ENCODE measurements at regions not wholly inside any gene's neighbourhood (a gene's known extent, or its start where the extent isn't known, plus 50 kb on each side); places are given as distances from the start of the nearest gene placed in this dataset.

DNA sequence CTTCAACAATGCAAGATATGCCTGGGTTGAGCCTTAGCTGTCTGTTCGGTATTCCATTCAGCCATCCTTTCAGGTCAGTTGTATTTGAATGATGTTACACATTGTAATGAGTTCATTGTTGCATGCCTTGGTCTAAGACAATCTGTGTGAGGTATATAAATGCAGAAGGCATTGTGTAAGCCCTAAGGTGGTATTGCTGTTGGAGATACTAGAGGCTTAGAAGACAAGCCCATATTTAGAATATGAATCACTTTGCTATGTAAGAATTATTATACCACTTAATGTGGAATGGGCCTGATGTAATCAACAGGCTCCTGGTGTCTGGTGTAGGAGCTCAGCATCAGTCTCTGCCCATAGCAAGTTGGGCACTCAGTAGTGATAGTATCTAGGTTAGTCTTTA lies 473.4 kb upstream of the GNPDA2 start:
- DNase-seq (ENCODE audit: low read depth), result no peak
- TF ChIP-seq CTCF (IDR thresholded peaks at IDR 0.05; ENCODE audit: insufficient read depth, low read depth, low read length), result no peak
- H3K4me3 ChIP-seq (ENCODE audit: low read depth, low read length), result no peak overlapping the region

DNA sequence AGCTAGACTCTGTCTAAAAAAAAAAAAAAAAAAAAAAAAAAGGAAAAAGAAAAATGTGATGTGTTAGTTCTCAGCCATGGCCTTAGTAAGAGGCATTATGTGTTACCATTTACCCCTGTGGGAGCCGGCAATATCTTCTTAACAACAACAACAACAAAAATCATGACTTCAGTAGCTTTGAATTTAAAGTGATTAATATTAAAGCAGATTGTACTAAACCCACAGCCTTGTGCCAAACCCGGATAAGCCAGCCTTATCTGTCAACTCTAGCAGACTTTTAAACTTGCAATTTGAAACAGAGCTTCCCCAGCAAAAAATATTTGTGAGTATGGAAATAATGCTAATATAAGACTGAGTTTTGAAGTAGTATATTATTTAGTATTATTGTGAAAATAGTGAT lies 462.1 kb upstream of the GNPDA2 start:
- no peak overlapping the region for H3K4me3 ChIP-seq (ENCODE audit: low read depth, low read length)
- DNase-seq (ENCODE audit: low read depth), result no peak
- no peak for TF ChIP-seq CTCF (IDR thresholded peaks at IDR 0.05; ENCODE audit: insufficient read depth, low read depth, low read length)

DNA sequence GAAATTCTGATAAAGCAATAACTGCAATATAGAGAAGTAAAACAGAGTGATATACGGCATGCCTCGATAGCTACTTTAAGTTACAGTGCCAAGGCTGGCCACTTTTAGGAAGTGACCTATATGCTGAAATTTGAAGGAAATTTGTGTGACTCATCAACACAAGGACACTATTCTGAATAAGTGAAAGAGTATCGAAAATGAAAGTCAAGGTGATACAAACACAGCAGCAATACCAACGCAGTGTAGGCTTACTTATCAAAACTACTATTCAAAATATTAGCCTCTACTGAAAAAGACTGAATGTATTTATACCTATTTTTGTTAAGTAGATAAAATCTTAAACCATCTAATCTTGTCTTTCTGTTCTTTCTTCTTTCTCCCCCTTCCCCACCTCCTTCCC lies 459.9 kb upstream of the GNPDA2 start:
- TF ChIP-seq CTCF (IDR thresholded peaks at IDR 0.05; ENCODE audit: insufficient read depth, low read depth, low read length), result no peak
- no peak for DNase-seq (ENCODE audit: low read depth)
- no peak overlapping the region for H3K4me3 ChIP-seq (ENCODE audit: low read depth, low read length)

DNA sequence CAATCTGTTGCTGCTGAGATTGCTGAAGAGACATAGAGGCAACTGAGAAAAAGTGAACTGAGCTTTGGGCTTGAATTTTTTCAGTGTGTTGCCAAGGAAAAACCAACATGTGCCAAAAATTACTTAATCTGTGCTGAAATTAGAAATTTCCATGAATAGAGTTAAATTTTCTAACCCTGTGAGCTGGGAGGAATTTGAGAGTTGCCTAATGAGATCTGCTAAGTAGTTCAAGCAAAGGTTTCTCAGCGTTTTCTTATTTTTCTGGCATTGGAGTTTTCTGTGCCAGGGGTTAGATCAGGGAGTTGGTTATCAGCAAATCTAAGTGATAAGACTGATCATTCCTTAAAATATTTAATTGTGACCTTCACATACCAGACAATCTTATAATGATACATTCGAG lies 457.5 kb upstream of the GNPDA2 start:
- no peak for TF ChIP-seq CTCF (IDR thresholded peaks at IDR 0.05; ENCODE audit: insufficient read depth, low read depth, low read length)
- no peak for DNase-seq (ENCODE audit: low read depth)
- no peak overlapping the region for H3K4me3 ChIP-seq (ENCODE audit: low read depth, low read length)

GRCh38 chr4:45172636-45173035 lies 446.3 kb upstream of the GNPDA2 start:
- no peak overlapping the region for H3K4me3 ChIP-seq (ENCODE audit: low read depth, low read length)
- no peak for TF ChIP-seq CTCF (IDR thresholded peaks at IDR 0.05; ENCODE audit: insufficient read depth, low read depth, low read length)
- DNase-seq (ENCODE audit: low read depth), result no peak

- no peak overlapping the region for H3K4me3 ChIP-seq (ENCODE audit: low read depth, low read length)
- no peak for DNase-seq (ENCODE audit: low read depth)
- no peak for TF ChIP-seq CTCF (IDR thresholded peaks at IDR 0.05; ENCODE audit: insufficient read depth, low read depth, low read length)
These were observed 434.6 kb upstream of the GNPDA2 start for GRCh38 chr4:45160951-45161350.

DNA sequence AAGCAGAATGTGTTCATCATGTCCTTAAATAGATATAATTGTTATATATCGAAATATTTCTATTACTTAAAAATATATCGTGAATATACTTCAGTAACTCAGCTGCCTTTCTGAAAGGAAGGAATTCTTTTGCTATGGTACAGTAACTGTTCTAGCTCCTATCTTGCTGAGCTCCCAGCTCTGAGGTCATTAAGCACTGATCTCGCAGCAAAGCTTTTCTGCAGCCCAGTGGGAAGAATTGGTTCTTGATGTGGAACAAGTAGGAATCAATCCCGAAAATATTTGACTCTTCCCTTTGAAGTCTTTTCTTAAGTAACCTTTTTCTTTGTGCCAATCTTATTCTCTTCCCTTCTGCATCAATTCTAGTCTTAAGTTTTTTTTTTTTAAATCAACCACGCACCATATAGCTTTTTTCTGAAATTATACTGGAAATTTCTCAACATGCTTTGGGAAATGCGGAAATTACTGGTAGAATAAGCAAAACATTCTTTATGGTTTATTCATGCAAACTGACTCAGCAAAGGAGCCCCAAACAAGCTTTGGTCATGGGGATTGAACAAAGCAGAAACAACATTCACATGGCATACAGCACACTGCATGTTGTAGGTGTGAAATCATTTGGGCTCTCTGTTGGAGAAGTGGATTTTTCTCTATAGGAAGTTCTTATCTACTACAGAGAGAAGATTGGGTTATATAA lies 428.9 kb upstream of the GNPDA2 start:
- no peak for DNase-seq (ENCODE audit: low read depth)
- H3K4me3 ChIP-seq (ENCODE audit: low read depth, low read length), result no peak overlapping the region
- TF ChIP-seq CTCF (IDR thresholded peaks at IDR 0.05; ENCODE audit: insufficient read depth, low read depth, low read length), result no peak

All from fibroblast of villous mesenchyme (primary cell).